DND-41 (cell line): ENCODE measurements at regions not wholly inside any gene's neighbourhood (a gene's known extent, or its start where the extent isn't known, plus 50 kb on each side); places are given as distances from the start of the nearest gene placed in this dataset.

Experiments
- EZH2 ChIP-seq: IDR thresholded peaks from 3 replicates; pipeline ENCODE4 v1.6.1; 2012; ENCODE audit warnings: borderline replicate concordance, low read depth, mild to moderate bottlenecking, moderate library complexity, low read length, inconsistent platforms; ENCODE audit not compliant: severe bottlenecking
- TF ChIP-seq, protein P1 (sequence below): IDR thresholded peaks from 2 replicates; pipeline ENCODE4 v1.5.1; 2012; ENCODE audit warnings: borderline replicate concordance, low read length, moderate library complexity, mild to moderate bottlenecking; ENCODE audit not compliant: poor library complexity, severe bottlenecking; ENCODE audit errors: extremely low read depth

GRCh38 chr4:84046551-84046950 lies 452.5 kb downstream of the NKX6-1 start:
- TF ChIP-seq, protein P1, sequence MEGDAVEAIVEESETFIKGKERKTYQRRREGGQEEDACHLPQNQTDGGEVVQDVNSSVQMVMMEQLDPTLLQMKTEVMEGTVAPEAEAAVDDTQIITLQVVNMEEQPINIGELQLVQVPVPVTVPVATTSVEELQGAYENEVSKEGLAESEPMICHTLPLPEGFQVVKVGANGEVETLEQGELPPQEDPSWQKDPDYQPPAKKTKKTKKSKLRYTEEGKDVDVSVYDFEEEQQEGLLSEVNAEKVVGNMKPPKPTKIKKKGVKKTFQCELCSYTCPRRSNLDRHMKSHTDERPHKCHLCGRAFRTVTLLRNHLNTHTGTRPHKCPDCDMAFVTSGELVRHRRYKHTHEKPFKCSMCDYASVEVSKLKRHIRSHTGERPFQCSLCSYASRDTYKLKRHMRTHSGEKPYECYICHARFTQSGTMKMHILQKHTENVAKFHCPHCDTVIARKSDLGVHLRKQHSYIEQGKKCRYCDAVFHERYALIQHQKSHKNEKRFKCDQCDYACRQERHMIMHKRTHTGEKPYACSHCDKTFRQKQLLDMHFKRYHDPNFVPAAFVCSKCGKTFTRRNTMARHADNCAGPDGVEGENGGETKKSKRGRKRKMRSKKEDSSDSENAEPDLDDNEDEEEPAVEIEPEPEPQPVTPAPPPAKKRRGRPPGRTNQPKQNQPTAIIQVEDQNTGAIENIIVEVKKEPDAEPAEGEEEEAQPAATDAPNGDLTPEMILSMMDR, result no peak
- no peak for TF ChIP-seq EZH2
